Neural progenitor cell (in vitro differentiated cells): ENCODE measurements at regions not wholly inside any gene's neighbourhood (a gene's known extent, or its start where the extent isn't known, plus 50 kb on each side); places are given as distances from the start of the nearest gene placed in this dataset.

Source experiments
- DNase-seq: peaks from one replicate; pipeline ENCODE4 v3.0.0-alpha.2; 2016; ENCODE audit warnings: low spot score
- H2AFZ ChIP-seq: fragments of 200-600 bp; sonication (generic); replicated peaks from 2 replicates; pipeline ENCODE4 v1.6.1; 2016; ENCODE audit warnings: antibody characterized with exemption
- H3F3A ChIP-seq: fragments of 200-600 bp; sonication (generic); 2 replicates; pipeline ENCODE4 v1.6.1; 2016; ENCODE audit warnings: antibody characterized with exemption, low read depth
- H3K27ac ChIP-seq: fragments of 200-600 bp; sonication (generic); 2 replicates; pipeline ENCODE4 v1.5.1; 2016; ENCODE audit warnings: mild to moderate bottlenecking
- H3K27me3 ChIP-seq: fragments of 200-600 bp; sonication (generic); 2 replicates; pipeline ENCODE4 v1.6.1; 2016; ENCODE audit warnings: mild to moderate bottlenecking, moderate library complexity
- H3K36me3 ChIP-seq: fragments of 200-600 bp; sonication (generic); 2 replicates; pipeline ENCODE4 v1.5.1; 2016
- H3K4me1 ChIP-seq: fragments of 200-600 bp; sonication (generic); 2 replicates; pipeline ENCODE4 v1.6.1; 2016; ENCODE audit warnings: mixed run types
- H3K4me2 ChIP-seq: fragments of 200-600 bp; sonication (generic); 2 replicates; pipeline ENCODE4 v1.6.1; 2016
- H3K4me3 ChIP-seq: fragments of 200-600 bp; sonication (generic); 2 replicates; pipeline ENCODE4 v1.5.1; 2016
- H3K79me2 ChIP-seq: fragments of 200-600 bp; sonication (generic); 2 replicates; pipeline ENCODE4 v1.6.1; 2016; ENCODE audit warnings: low read depth
- H3K9ac ChIP-seq: fragments of 200-600 bp; sonication (generic); 2 replicates; pipeline ENCODE4 v1.6.1; 2016
- H3K9me3 ChIP-seq: fragments of 200-600 bp; sonication (generic); 2 replicates; pipeline ENCODE4 v1.5.1; 2016; ENCODE audit warnings: low read depth
- H4K20me1 ChIP-seq: fragments of 200-600 bp; sonication (generic); 2 replicates; pipeline ENCODE4 v1.6.1; 2016; ENCODE audit warnings: low read depth
- H3K27ac Mint-ChIP-seq: 3 replicates; pipeline ENCODE4 v1.8.0; 2021; ENCODE audit warnings: mixed read lengths
- H3K27me3 Mint-ChIP-seq: 2 replicates; pipeline ENCODE4 v1.8.0; 2022; ENCODE audit warnings: low read depth, mild to moderate bottlenecking, inconsistent platforms, moderate library complexity, mixed read lengths; ENCODE audit not compliant: insufficient read depth
- H3K36me3 Mint-ChIP-seq: 3 replicates; pipeline ENCODE4 v1.8.0; 2021; ENCODE audit warnings: mixed read lengths
- H3K4me1 Mint-ChIP-seq: 3 replicates; pipeline ENCODE4 v1.8.0; 2021; ENCODE audit warnings: mixed read lengths
- H3K4me3 Mint-ChIP-seq: 3 replicates; pipeline ENCODE4 v1.8.0; 2021; ENCODE audit warnings: mild to moderate bottlenecking, moderate library complexity, mixed read lengths
- H3K9me3 Mint-ChIP-seq: 3 replicates; pipeline ENCODE4 v1.8.0; 2020; ENCODE audit warnings: mixed read lengths
- CTCF ChIP-seq: fragments of 200-600 bp; sonication (generic); IDR thresholded peaks from 2 replicates; pipeline ENCODE4 v1.5.1; 2017; ENCODE audit warnings: antibody characterized with exemption, mild to moderate bottlenecking
- EZH2 ChIP-seq: fragments of 200-600 bp; sonication (generic); IDR thresholded peaks from 2 replicates; pipeline ENCODE4 v1.6.1; 2017; ENCODE audit warnings: antibody characterized with exemption, mild to moderate bottlenecking, moderate library complexity
- EZH2phosphoT487 ChIP-seq: fragments of 200-600 bp; sonication (generic); IDR thresholded peaks from 2 replicates; pipeline ENCODE4 v1.6.1; 2017; ENCODE audit warnings: antibody characterized with exemption

DNA sequence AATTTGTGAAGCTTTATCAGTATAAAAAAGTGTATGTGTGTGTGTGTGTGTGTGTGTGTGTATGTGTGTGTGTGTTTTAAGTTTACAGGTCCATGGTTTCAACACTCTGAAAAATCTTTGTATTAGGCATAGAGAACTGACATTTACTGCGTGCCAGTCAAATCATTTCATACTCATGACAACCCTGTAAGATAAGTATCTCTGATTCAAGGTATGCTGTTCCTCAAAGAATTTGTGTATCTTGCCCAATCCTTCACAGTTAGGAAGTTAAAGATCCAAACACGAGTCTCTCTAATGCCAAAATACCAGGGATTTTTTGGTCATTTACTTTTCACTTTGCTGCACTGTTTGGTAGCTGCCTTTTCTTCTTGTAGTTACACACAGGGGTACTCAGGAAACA, 1121.3 kb upstream of the AUTS2 start:
- H3K4me2 ChIP-seq = no peak overlapping the region
- H3K36me3 ChIP-seq = no peaks in the 10 kb centered on the region
- no peak overlapping the region for H3K4me3 ChIP-seq
- H2AFZ ChIP-seq = no peak overlapping the region
- Mint-ChIP-seq H3K27me3 (peaks cover 3% of the 10 kb centered on the region), H3K36me3 (no peaks in the 10 kb centered on the region), H3K4me1 (peaks cover 18% of the 10 kb centered on the region), H3K27ac (no peak overlapping the region), H3K4me3 (no peak overlapping the region), H3K9me3 (no peaks in the 10 kb centered on the region)
- no peaks in the 10 kb centered on the region for H4K20me1 ChIP-seq
- DNase-seq = no peak
- H3K9me3 ChIP-seq = no peaks in the 10 kb centered on the region
- no peak overlapping the region for H3K27ac ChIP-seq
- H3K4me1 ChIP-seq = peaks cover 24% of the 10 kb centered on the region
- H3K9ac ChIP-seq = no peak overlapping the region
- H3K79me2 ChIP-seq = no peaks in the 10 kb centered on the region
- H3F3A ChIP-seq = peaks cover 10% of the 10 kb centered on the region
- H3K27me3 ChIP-seq = no peaks in the 10 kb centered on the region
- TF ChIP-seq CTCF (no peak), EZH2 (no peak), EZH2phosphoT487 (no peak)

- H3K4me2 ChIP-seq = no peak overlapping the region
- peaks cover 10% of the 10 kb centered on the region for H3F3A ChIP-seq
- no peaks in the 10 kb centered on the region for H4K20me1 ChIP-seq
- no peaks in the 10 kb centered on the region for H3K27me3 ChIP-seq
- TF ChIP-seq EZH2 (no peak), CTCF (no peak), EZH2phosphoT487 (no peak)
- H3K27me3 Mint-ChIP-seq = peaks cover 3% of the 10 kb centered on the region
- no peaks in the 10 kb centered on the region for H3K79me2 ChIP-seq
- peaks cover 16% of the 10 kb centered on the region for H3K4me1 Mint-ChIP-seq
- no peak overlapping the region for H3K27ac ChIP-seq
- H3K36me3 ChIP-seq = no peaks in the 10 kb centered on the region
- H3K4me3 ChIP-seq = no peak overlapping the region
- H3K9me3 Mint-ChIP-seq = no peaks in the 10 kb centered on the region
- no peak overlapping the region for H3K4me3 Mint-ChIP-seq
- H3K9me3 ChIP-seq = no peaks in the 10 kb centered on the region
- no peak overlapping the region for H3K27ac Mint-ChIP-seq
- H3K4me1 ChIP-seq = peaks cover 24% of the 10 kb centered on the region
- no peak overlapping the region for H3K9ac ChIP-seq
- no peak overlapping the region for H2AFZ ChIP-seq
- no peaks in the 10 kb centered on the region for H3K36me3 Mint-ChIP-seq
- no peak for DNase-seq
Measured at GRCh38 chr7:68478326-68478725, 1119.9 kb upstream of the AUTS2 start.

GRCh38 chr7:68482800-68483199, 1115.5 kb upstream of the AUTS2 start:
- H2AFZ ChIP-seq = no peak overlapping the region
- H3K27me3 Mint-ChIP-seq = peaks cover 4% of the 10 kb centered on the region

More at GRCh38 chr7:68482800-68483199, 1115.5 kb upstream of the AUTS2 start:
- Histone ChIP-seq H3K36me3 (no peaks in the 10 kb centered on the region), H3K27ac (no peak overlapping the region), H3K4me2 (no peak overlapping the region), H3K9me3 (no peaks in the 10 kb centered on the region), H3K9ac (no peak overlapping the region), H3K27me3 (no peaks in the 10 kb centered on the region), H3K79me2 (no peaks in the 10 kb centered on the region), H3K4me3 (no peak overlapping the region), H3K4me1 (peaks cover 4% of the 10 kb centered on the region), H4K20me1 (no peaks in the 10 kb centered on the region), H3F3A (no peaks in the 10 kb centered on the region)
- no peak overlapping the region for H3K4me3 Mint-ChIP-seq
- H3K4me1 Mint-ChIP-seq = no peaks in the 10 kb centered on the region
- DNase-seq = no peak
- H3K9me3 Mint-ChIP-seq = no peaks in the 10 kb centered on the region
- no peaks in the 10 kb centered on the region for H3K36me3 Mint-ChIP-seq
- TF ChIP-seq EZH2 (no peak), CTCF (no peak), EZH2phosphoT487 (no peak)
- H3K27ac Mint-ChIP-seq = no peak overlapping the region
